SKM-1 (cell line): ENCODE measurements at regions not wholly inside any gene's neighbourhood (a gene's known extent, or its start where the extent isn't known, plus 50 kb on each side); places are given as distances from the start of the nearest gene placed in this dataset.
"Not testable (repeated sequence)": the region's sequence is repeated elsewhere in the genome, so short reads cannot be mapped to it uniquely, and the experiment has no call there.

Source experiments
- DNase-seq: peaks from one replicate; lab custom pipeline; 2025; ENCODE audit not compliant: unreplicated experiment; lab: John Stamatoyannopoulos, UW

DNA sequence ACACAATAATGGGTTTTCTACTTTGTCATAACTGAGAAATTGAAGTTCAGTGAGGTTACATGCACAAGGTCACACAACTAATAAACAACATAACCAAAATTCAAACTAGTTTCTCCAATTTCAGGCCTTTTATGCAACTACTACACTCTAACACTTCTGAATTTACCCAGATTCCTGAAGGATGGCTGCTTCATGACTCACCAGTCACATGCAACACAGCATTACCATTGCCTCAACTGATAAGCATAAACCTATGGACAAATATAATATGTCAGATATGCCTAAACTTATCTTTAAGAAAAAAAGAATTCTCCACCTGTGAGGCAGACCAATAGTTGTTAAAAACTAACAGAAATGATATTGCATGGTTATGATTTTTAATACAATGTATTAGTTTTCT is 586.5 kb upstream of the SLC8A1 start:
- no peak for DNase-seq

DNA sequence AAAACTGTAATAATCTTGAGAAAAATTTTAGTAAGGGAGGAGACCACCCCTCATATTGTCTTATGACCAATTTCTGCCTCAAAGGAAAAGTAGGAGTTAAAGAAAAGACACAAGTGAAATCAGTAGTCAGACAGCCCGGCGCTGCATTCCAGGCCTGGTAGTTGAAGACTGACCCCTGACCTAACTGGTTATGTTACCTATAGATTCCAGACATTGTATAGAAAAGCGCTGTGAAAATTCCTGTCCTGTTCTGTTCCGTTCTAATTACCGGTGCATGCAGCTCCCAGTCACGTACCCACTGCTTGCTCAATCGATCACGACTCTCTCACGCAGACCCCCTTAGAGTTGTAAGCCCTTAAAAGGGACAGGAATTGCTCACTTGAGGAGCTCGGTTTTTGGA is 587.9 kb upstream of the SLC8A1 start:
- DNase-seq: not testable (repeated sequence)

GRCh38 chr2:41040782-41041520 is 589.1 kb upstream of the SLC8A1 start:
- DNase-seq: no peak

DNA sequence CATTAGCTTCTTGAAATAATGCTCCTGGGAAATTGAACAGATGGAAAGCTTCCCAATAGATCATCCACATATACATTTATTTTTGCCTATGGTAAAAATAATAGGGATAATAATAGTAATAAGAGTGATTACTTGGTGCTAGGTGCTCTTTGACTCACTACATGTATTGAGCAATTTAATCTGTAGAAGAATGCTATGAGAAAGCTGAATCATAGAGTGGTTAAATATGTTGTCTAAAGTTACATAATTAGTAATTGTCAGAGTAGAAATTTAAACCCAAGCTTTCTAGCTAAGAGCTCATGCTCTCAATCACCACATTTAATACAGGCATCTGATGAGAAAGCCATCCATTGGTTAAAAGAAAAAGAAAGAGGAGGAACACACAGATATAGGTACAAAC is 590.5 kb upstream of the SLC8A1 start:
- DNase-seq: no peak

DNA sequence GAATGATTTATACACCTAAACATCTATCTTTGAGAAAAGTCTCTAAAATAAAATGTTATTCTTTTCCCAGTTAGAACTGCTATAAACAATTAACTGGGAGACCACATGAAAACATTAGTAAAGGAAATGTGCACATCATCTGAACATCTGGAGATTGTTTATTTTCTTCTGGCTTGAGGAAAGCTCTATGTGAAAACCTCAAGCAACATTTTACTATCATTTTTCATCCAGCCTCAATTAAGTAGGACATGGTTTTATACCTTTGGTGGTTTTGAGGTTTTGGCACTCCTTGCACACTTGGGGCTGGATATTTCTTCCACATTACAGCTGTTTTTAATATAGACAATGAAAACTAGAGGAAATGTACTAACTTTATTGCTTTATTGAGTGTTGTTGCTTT is 609.5 kb upstream of the SLC8A1 start:
- no peak for DNase-seq

GRCh38 chr2:41062336-41062735 is 610.4 kb upstream of the SLC8A1 start:
- no peak for DNase-seq

DNA sequence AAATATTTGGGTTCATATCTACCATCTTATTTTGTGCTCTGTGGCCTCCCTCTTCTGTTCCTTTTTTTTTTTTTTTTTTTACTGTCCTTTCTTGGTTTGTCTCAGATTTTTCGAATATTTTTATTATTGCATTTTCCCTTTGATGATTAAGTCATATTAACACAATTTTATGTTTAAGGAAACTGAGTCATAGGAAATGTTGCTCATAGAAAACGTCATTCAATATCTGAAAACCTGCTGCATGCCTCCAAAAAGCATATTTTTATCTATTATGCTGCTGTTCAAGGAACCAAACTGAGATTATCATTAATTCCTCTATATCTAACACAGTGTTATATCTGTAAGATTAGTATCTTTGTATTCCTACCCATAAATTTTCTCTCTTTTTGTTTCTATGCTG is 614.3 kb upstream of the SLC8A1 start:
- no peak for DNase-seq

DNA sequence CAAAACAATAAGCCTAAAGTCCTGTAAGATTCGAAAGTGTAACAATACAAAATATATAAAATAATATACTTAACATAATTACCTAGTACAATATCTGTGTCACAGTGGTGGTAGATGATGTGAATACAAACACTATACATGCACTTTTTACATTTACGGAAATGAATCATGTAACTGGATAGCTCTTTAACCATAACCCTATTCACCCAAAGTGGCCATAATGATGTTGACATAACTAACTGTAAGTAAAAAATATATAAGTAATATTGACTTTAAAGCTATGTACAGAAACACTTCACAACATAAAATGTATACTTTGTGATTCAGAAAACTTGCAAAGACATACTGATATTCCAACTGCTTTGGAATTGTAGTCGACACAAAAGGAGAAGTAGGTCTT is 616.9 kb upstream of the SLC8A1 start:
- no peak for DNase-seq

DNA sequence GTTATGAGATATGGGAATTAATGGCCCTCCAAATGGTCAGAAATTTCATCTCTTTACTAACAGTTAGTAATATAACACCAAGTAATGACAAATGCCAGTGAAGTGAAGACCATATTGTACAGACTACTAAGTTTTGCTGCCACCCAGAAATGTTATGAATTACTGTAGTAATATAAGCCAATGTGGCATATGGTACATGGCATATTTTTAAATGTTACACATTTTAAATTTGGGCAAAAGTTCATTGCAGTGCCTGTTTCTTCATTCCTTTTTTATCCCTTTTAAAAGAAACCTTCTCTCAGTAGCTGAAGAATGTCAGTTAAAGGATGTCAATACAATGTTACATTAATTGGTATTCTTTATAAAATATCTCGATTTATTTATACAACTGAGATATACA is 626.5 kb upstream of the SLC8A1 start:
- DNase-seq: no peak

DNA sequence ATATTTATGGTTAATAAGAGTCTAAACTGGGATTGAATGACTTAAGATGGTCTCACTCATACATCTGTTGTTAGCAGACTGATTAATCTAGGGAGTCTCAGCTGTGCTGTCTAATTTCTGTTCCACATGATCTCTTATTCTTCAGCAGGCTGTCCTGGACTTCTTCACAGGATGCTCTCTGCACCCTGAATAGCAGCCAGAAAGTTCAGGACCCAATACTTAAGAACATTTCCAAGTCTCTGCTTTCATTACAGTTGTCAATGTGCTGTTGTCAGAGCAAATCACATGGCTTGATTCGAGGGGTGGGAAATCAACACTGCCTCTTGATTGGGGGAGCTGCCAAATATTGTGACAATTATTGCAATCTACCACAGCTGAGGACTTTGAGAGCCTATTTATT is 627.1 kb upstream of the SLC8A1 start:
- no peak for DNase-seq

GRCh38 chr2:41084321-41084720 is 632.4 kb upstream of the SLC8A1 start:
- no peak for DNase-seq

- DNase-seq: no peak
Measured at GRCh38 chr2:41087946-41088345, 636.1 kb upstream of the SLC8A1 start.

DNA sequence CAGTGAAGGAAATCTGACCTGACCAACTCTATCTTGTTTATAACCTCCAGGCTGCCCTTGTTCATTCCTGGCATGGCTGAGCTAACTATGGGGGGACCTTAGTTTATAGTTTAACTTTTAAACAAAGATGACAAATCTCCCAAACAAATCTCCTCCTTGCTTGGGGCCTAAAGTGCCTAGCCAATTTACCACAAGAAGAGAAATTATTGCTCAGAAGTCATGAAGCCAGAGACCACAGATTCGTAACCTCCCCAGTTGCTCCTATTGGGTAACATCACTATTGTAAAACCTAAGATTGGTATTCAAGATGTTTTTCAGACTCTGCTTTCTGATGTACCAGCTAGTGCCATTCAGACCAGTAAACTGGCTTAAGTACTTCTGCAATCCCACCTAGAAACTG is 649.4 kb upstream of the SLC8A1 start:
- DNase-seq: no peak

- DNase-seq: no peak
Measured at GRCh38 chr2:41109744-41110143, 657.9 kb upstream of the SLC8A1 start.

- no peak for DNase-seq
Measured at GRCh38 chr2:41111836-41112627, 660.1 kb upstream of the SLC8A1 start.

DNA sequence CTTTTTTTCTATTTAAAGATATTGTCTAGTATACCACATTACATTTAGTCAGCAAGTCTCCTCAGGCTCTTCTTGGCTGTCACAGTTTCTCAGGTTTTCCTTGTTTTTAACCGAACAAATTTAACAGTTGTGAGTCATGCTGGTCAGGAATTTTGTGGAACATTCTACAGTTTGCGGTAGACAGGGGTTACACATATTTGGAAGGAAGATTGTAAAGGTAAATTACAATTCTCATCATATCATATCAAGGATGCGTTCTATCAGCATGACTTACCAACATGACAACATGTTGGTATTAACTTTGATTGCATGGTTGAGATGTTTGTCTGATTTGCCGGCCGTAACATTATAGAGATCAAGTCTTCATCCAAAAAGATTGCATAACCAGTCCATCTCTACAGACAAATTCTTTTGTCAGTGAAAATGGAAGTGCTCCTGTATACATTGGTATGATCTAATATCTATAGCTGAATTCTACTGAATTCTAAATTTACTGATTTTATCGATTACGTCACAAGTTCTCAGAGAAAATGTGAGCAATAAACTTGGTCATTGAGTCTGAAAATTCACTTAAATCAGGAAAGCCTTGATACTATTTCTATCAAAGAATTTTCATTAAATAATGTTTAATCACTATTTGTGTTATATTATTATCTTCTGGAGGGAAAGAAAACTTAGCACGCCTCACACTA is 664.4 kb upstream of the SLC8A1 start:
- no peak for DNase-seq

GRCh38 chr2:41119489-41119888 is 667.6 kb upstream of the SLC8A1 start:
- DNase-seq: no peak

DNA sequence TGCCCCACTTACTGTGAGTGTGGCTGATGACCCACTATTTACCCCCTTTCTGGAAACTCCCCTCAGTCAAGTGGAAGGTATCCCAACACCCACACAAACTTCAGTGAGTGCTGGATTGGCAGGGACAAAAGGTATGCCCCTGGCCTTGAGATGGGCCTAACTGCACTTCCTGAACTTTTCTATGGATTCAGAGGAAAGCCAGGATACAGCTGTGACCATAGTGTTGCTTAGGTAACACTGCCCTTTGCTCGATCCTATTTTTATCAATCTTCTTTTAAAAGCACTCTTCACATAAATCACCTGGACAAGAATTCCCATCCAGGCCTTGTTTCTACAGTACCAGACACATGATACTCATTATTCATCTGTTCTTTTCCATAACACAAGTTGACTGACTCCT is 671.5 kb upstream of the SLC8A1 start:
- DNase-seq: no peak

DNA sequence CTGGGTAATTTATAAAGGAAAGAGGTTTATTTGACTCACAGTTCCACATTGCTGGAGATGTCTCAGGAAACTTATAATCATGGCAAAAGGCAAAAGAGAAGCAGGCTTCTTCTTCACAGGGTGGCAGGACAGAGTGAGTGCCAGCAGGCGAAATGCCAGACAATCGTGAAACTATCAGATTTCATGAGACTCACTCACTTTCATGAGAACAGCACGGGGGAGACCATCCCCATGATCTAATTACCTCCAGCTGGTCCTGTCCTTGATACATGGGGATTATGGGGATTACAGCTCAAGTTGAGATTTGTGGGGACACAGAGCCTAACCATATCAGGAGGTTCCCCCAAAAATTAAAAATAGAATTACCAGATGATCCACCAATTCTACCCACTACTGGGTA is 675.5 kb upstream of the SLC8A1 start:
- DNase-seq: no peak

GRCh38 chr2:41129988-41130387 is 678.1 kb upstream of the SLC8A1 start:
- no peak for DNase-seq

DNA sequence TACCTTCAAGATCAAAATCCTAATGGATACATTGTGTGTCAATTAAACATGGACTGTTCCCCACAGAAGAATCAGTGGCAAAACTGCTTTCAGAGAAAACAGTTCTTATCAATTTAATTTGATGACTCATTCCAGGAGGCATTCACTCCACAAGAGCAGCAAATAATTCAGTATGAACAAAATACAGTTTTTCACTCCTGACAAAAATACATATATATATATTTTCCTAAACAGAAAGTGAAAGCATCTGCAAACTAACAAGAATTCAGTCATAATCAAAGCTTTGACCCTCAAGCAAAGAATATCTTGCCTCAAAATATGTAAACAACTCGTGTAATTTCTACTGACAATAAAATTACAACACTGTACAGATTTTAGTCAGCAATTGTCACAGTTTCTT is 685.1 kb upstream of the SLC8A1 start:
- DNase-seq: no peak

- no peak for DNase-seq
Measured at GRCh38 chr2:41141146-41141791, 689.4 kb upstream of the SLC8A1 start.
